CD14-positive monocyte (primary cell): ENCODE measurements at regions not wholly inside any gene's neighbourhood (a gene's known extent, or its start where the extent isn't known, plus 50 kb on each side); places are given as distances from the start of the nearest gene placed in this dataset.

Experiments
- DNase-seq, 3 donors: peaks; one replicate each; pipeline ENCODE4 v3.0.0-alpha.2; 2011 to 2022
- H2AFZ ChIP-seq: 2 replicates; pipeline ENCODE4 v1.6.0; 2012; ENCODE audit warnings: mild to moderate bottlenecking, low read depth, low read length, inconsistent platforms; ENCODE audit not compliant: insufficient read depth, poor library complexity, severe bottlenecking
- H3K27ac ChIP-seq, 2 donors: 1 replicate in 1 of 2; 2 replicates in 1 of 2; pipeline ENCODE4 v1.5.1; 2012 to 2013; ENCODE audit warnings: low read length in 2 of 2, control low read depth in 1 of 2, inconsistent platforms in 1 of 2, low read depth in 1 of 2, mild to moderate bottlenecking in 1 of 2
- H3K27me3 ChIP-seq, 2 donors: one replicate each; pipeline versions ENCODE4 v1.6.0 to v1.6.1; 2011 to 2013; ENCODE audit warnings: low read length in 2 of 2; ENCODE audit not compliant: control insufficient read depth in 2 of 2, insufficient read depth in 2 of 2
- H3K36me3 ChIP-seq, 2 donors: replicated peaks in 1 of 2; 1 replicate in 1 of 2; 2 replicates in 1 of 2; pipeline versions ENCODE4 v1.5.1 to v1.6.1; 2012 to 2013; ENCODE audit warnings: low read length in 2 of 2, control low read depth in 1 of 2, inconsistent platforms in 1 of 2, mild to moderate bottlenecking in 1 of 2; ENCODE audit not compliant: insufficient read depth in 2 of 2, control insufficient read depth in 1 of 2
- H3K4me1 ChIP-seq, 2 donors: 1 replicate in 1 of 2; 2 replicates in 1 of 2; pipeline versions ENCODE4 v1.5.1 to v1.6.1; 2012 to 2013; ENCODE audit warnings: low read length in 2 of 2, control low read depth in 1 of 2, inconsistent platforms in 1 of 2, mild to moderate bottlenecking in 1 of 2, moderate library complexity in 1 of 2; ENCODE audit not compliant: insufficient read depth in 2 of 2, control insufficient read depth in 1 of 2
- H3K4me2 ChIP-seq: replicated peaks from 2 replicates; pipeline ENCODE3; 2012; ENCODE audit warnings: low read length, moderate library complexity, mild to moderate bottlenecking; ENCODE audit not compliant: poor library complexity, severe bottlenecking; ENCODE audit errors: extremely low read depth
- H3K4me3 ChIP-seq, 3 experiments: fragments of 200-600 bp in 1 of 3; sonication (generic) in 1 of 3; replicated peaks in 1 of 3; 1 replicate in 2 of 3; 2 replicates in 1 of 3; pipeline ENCODE4 v1.5.1; 2011 to 2013; ENCODE audit warnings: low read length in 3 of 3, mild to moderate bottlenecking in 3 of 3, control low read depth in 2 of 3, low read depth in 2 of 3, inconsistent platforms in 1 of 3, moderate library complexity in 1 of 3
- H3K79me2 ChIP-seq: 2 replicates; pipeline ENCODE4 v1.6.0; 2012; ENCODE audit warnings: mild to moderate bottlenecking, control low read depth, inconsistent platforms, low read length, moderate library complexity; ENCODE audit not compliant: insufficient read depth
- H3K9ac ChIP-seq: 2 replicates; pipeline ENCODE4 v1.6.0; 2017; ENCODE audit warnings: low read length, mild to moderate bottlenecking; ENCODE audit not compliant: insufficient read depth, poor library complexity, severe bottlenecking
- H3K9me3 ChIP-seq, 2 donors: replicated peaks in 1 of 2; 1 replicate in 1 of 2; 2 replicates in 1 of 2; pipeline versions ENCODE4 v1.5.1 to v1.6.1; 2012 to 2013; ENCODE audit warnings: low read length in 2 of 2, control low read depth in 1 of 2; ENCODE audit not compliant: control insufficient read depth in 1 of 2, insufficient read depth in 1 of 2
- H4K20me1 ChIP-seq: 2 replicates; pipeline ENCODE4 v1.6.0; 2012; ENCODE audit warnings: mild to moderate bottlenecking, low read length, control low read depth, moderate library complexity; ENCODE audit not compliant: insufficient read depth
- H3K27ac Mint-ChIP-seq, 7 donors: one replicate each; pipeline ENCODE4 v1.8.0; 2020; ENCODE audit warnings: mild to moderate bottlenecking in 7 of 7, mixed read lengths in 7 of 7, moderate library complexity in 6 of 7, inconsistent platforms in 2 of 7
- H3K27me3 Mint-ChIP-seq, 3 donors: one replicate each; pipeline ENCODE4 v1.8.0; 2021 to 2022; ENCODE audit warnings: low read depth in 3 of 3, mild to moderate bottlenecking in 3 of 3, mixed read lengths in 3 of 3, moderate library complexity in 3 of 3, inconsistent platforms in 1 of 3
- H3K36me3 Mint-ChIP-seq, 2 donors: one replicate each; pipeline ENCODE4 v1.8.0; 2020; ENCODE audit warnings: mixed read lengths in 2 of 2, inconsistent platforms in 1 of 2, mild to moderate bottlenecking in 1 of 2
- H3K4me1 Mint-ChIP-seq: one replicate; pipeline ENCODE4 v1.8.0; 2020; ENCODE audit warnings: mild to moderate bottlenecking, mixed read lengths
- H3K4me3 Mint-ChIP-seq, 2 donors: one replicate each; pipeline ENCODE4 v1.8.0; 2020; ENCODE audit warnings: mild to moderate bottlenecking in 2 of 2, mixed read lengths in 2 of 2, moderate library complexity in 1 of 2
- H3K9me3 Mint-ChIP-seq, 7 donors: one replicate each; pipeline ENCODE4 v1.8.0; 2020 to 2022; ENCODE audit warnings: mixed read lengths in 7 of 7, mild to moderate bottlenecking in 6 of 7, moderate library complexity in 6 of 7, inconsistent platforms in 2 of 7
- CTCF ChIP-seq: fragments of 200-600 bp; IDR thresholded peaks from one replicate; pipeline ENCODE4 v1.8.0; 2022; ENCODE audit warnings: antibody characterized with exemption, mild to moderate bottlenecking
- WGBS: methylation state at CpG from one replicate; pipeline ENCODE4 v1.1.5; 2013; ENCODE audit warnings: missing lambda C conversion rate; ENCODE audit not compliant: insufficient coverage; 5-methylcytosine and 5-hydroxymethylcytosine counted together
- intact Hi-C, 2 donors: fragments of 100-400 bp; cut with micrococcal nuclease; formaldehyde crosslinking; loops; one replicate each; pipeline versions ENCODE4 v1.15.0 to v1.15.1; 2023

GRCh38 chr1:195958131-195958530 lies 650.1 kb downstream of the KCNT2 start:
- H3K27ac ChIP-seq: no peak overlapping the region
- Mint-ChIP-seq H3K9me3 (peaks cover 0 to 3% (median 0%) of the 10 kb centered on the region in 7 donors), H3K27me3 (peaks cover 0 to 2% (median 0%) of the 10 kb centered on the region in 3 donors), H3K36me3 (no peaks in the 10 kb centered on the region), H3K4me3 (no peak overlapping the region), H3K4me1 (no peaks in the 10 kb centered on the region), H3K27ac (no peak overlapping the region)
- H3K4me2 ChIP-seq: no peak overlapping the region
- no peaks in the 10 kb centered on the region for H3K36me3 ChIP-seq
- no peak overlapping the region for H3K4me3 ChIP-seq
- 100% methylated on average over 2 of the region's 4 CpGs for WGBS
- no peak for DNase-seq
- no peaks in the 10 kb centered on the region for H3K27me3 ChIP-seq
- TF ChIP-seq CTCF: no peak
- no peaks in the 10 kb centered on the region for H3K9me3 ChIP-seq
- no peak overlapping the region for H2AFZ ChIP-seq
- no peaks in the 10 kb centered on the region for H3K4me1 ChIP-seq
- H3K9ac ChIP-seq: no peak overlapping the region
- H3K79me2 ChIP-seq: no peaks in the 10 kb centered on the region
- no peaks in the 10 kb centered on the region for H4K20me1 ChIP-seq
- intact Hi-C loops: no loop called here

GRCh38 chr1:195956845-195957244 lies 651.4 kb downstream of the KCNT2 start:
- intact Hi-C loops: no loop called here
- H3K36me3 Mint-ChIP-seq: no peaks in the 10 kb centered on the region
- DNase-seq: no peak
- WGBS: 100% methylated on average over 2 of the region's 3 CpGs
- no peak overlapping the region for H3K4me3 ChIP-seq
- H3K27me3 Mint-ChIP-seq: peaks cover 0 to 2% (median 0%) of the 10 kb centered on the region in 3 donors
- H3K36me3 ChIP-seq: no peaks in the 10 kb centered on the region
- no peaks in the 10 kb centered on the region for H3K4me1 ChIP-seq
- H3K79me2 ChIP-seq: no peaks in the 10 kb centered on the region
- no peaks in the 10 kb centered on the region for H4K20me1 ChIP-seq
- H3K9me3 ChIP-seq: no peaks in the 10 kb centered on the region
- no peaks in the 10 kb centered on the region for H3K4me1 Mint-ChIP-seq
- H3K9ac ChIP-seq: no peak overlapping the region
- no peak overlapping the region for H3K4me2 ChIP-seq
- TF ChIP-seq CTCF: no peak
- H2AFZ ChIP-seq: no peak overlapping the region
- H3K27ac Mint-ChIP-seq: no peak overlapping the region
- H3K4me3 Mint-ChIP-seq: no peak overlapping the region
- H3K9me3 Mint-ChIP-seq: peaks cover 0 to 3% (median 2%) of the 10 kb centered on the region in 7 donors
- no peaks in the 10 kb centered on the region for H3K27me3 ChIP-seq
- no peak overlapping the region for H3K27ac ChIP-seq
